GM21390 (cell line): ENCODE measurements at regions not wholly inside any gene's neighbourhood (a gene's known extent, or its start where the extent isn't known, plus 50 kb on each side); places are given as distances from the start of the nearest gene placed in this dataset.
"Not testable (repeated sequence)": the region's sequence is repeated elsewhere in the genome, so short reads cannot be mapped to it uniquely, and the experiment has no call there.

Source experiments
- ATAC-seq: cut with Tn5 transposase; IDR thresholded peaks from one replicate; pipeline ENCODE4 v1.9.1; 2021; ENCODE audit not compliant: unreplicated experiment

GRCh38 chr10:29363930-29364329 lies 75.1 kb downstream of the LYZL1 start:
- ATAC-seq: not testable (repeated sequence)

DNA sequence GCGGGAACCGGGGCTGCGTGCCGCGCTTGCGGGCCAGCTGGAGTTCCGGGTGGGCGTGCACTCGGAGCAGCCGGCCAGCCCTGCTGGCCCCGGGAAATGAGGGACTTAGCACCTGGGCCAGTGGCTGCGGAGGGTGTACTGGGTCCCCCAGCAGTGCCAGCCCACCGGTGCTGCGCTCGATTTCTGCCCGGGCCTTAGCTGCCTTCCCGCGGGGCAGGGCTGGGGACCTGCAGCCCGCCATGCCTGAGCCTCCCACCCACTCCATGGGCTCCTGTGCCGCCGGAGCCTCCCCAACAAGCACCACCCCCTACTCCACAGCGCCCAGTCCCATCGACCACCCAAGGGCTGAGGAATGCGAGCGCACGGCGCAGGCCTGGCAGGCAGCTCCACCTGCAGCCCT lies 77.3 kb downstream of the LYZL1 start:
- ATAC-seq: not testable (repeated sequence)

DNA sequence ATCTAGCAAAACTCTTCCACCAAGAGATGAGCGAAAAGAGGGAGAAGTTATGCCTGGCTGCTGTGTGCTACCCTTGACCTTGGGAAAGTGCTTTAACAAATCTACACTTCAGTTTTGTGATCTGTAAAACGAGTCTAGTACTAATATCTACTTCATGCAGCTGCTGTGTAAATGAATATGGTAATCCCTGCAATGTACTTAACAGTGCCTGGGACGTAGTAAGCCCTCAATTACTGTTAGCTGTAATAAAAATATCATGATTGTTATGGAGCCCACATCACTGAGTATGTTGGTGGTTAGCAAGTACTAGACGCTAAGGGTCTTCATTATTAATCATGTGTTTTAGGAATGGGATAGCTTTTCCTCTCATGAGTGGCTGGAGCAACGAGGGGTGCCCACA lies 80.5 kb downstream of the LYZL1 start:
- no peak for ATAC-seq

- ATAC-seq: no peak
These were observed 81.5 kb downstream of the LYZL1 start for GRCh38 chr10:29370097-29371092.

DNA sequence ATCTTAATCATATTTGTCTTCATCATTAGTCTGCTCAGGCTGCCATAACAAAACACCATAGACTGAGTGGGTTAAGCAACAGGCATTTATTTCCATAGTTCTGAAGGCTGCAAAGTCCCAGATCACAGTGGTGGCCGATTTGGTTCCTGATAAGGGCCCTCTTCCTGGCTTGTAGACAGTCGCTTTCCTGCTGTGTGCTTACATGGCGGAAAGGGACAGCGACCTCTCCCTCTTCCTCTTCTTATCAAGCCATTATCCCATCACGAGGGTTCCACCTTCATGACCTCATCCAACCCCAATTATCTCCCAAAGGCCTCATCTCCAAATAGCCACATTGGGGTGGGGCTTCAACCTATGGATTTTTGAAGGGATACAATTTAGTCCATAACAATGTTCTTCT lies 84.0 kb downstream of the LYZL1 start:
- no peak for ATAC-seq

- ATAC-seq: no peak
These were observed 85.3 kb downstream of the LYZL1 start for GRCh38 chr10:29374162-29374561.

GRCh38 chr10:29375888-29376287 lies 87.0 kb downstream of the LYZL1 start:
- ATAC-seq: no peak

- no peak for ATAC-seq
These were observed 88.6 kb downstream of the LYZL1 start for GRCh38 chr10:29377333-29377961.

GRCh38 chr10:29378106-29378505 lies 89.2 kb downstream of the LYZL1 start:
- no peak for ATAC-seq

DNA sequence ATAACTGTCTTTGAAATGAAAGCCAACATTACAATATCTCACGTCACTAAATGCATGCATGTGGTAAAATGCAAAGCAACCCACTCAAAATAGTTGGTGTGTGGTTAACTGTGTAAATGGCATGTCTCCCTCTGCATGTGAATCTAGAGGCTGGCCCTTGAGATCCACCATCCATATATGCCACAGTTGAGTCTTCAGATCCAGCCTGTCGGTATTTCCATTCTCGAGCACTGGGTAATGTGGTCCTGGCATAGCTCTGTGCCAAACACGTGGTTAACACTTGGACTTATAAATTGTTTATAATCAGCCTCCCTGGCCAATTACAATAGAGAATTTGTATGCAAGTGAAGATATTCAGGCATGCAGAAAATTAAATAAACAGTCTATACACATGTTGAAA lies 90.3 kb downstream of the LYZL1 start:
- no peak for ATAC-seq

DNA sequence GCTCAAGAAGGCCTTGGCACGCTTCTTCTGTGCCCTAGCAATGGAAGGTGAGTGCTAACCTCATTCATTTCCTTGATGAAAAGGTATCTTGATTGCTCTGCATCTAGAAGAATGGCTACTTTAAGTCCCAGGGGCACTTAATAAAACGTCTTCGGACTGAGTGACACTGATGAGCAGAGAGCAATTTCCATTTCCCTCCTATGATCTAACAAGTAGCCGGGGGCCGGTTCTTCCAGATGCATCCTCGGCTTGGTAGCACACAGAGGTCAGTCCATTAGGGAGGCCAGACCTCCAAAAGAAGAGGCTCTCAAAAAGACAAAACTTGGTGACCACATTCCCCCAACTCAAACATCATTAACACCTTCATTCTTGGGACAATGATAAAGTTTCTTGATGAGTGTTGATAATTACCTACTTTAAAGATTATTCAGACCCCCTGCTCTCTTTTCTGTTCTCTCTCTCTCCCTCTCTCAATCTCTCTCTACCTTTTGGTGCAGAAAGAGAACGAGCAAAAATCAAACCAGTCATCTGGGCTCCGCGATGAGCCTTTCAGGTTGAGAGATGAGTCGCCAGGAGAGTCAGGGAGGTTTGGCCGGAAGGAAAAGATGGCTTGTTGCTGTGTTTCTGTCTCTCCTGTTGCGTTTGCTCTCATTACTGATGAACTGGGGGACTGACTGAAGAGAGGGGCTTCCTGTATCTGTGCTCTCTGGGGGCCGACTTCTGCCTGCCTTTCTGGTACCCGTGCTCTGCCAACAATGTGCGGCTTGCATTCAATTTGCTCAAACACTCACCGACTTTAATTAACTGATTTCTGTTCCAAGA lies 91.1 kb downstream of the LYZL1 start:
- ATAC-seq: not testable (repeated sequence)

DNA sequence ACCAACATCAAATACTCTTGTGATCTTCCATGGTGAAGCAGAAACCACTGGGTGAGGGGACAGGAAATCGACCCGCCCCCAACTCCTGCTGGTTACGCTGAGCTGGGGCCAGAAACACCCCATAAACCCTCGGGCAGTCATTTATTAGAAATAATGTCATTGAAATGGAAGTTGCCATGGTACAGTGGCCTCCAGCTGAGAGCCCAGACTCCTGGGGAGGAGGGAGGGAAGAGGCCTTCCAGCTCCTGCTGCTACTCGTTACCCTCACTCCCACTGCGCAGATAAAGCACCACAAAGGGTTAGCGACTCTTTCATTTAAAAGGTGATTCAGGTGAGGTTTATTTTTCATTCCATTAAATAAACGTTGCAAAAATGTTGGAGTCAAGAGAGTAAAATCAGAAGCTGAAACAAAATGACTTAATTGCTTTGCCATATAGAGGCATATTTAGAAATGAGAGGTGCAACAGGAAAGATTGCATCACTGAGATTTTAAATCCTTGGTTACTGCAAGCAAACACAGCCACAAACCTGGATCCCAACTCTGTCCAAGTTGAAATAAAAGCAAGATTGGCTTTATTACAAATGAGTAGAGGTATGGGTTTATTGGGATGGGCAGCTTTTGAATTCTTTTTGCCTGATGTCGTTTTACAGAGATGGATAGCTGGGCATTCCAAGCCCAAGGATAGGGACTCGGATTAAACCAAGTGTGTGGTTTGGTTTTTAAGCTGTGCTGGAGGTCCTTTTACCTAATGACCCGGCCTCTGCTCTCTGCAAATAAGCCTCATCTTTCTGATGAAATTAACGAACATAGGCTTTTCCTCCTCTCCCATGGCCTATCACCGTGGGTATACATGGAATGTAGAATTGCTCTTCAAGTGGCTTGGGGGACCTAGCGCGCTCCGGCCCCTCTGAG lies 92.0 kb downstream of the LYZL1 start:
- not testable (repeated sequence) for ATAC-seq

- no peak for ATAC-seq
These were observed 97.6 kb downstream of the LYZL1 start for GRCh38 chr10:29386342-29386999.

DNA sequence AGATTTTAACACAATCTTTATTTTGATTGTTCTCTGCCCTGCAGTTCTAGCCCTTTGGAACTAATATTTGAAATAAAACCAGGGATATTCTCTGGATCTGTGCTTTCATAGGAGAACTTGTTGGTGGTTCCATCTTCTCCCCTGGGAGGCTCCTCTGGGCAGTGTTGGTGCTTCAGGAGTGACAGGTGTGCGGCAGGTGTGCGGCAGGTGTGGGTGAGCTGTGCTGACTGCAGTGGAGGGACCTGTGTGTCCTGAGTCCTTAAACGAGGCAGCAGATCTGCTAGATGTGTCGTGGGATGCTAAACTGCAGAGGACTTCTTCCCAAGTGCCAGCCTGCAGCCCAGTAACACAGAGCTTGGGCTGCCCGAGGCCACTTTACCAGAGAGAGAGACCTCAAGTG lies 98.4 kb downstream of the LYZL1 start:
- ATAC-seq: no peak

GRCh38 chr10:29388112-29388511 lies 99.2 kb downstream of the LYZL1 start:
- ATAC-seq: not testable (repeated sequence)

GRCh38 chr10:29389493-29389892 lies 100.6 kb downstream of the LYZL1 start:
- ATAC-seq: no peak

- no peak for ATAC-seq
These were observed 101.1 kb downstream of the LYZL1 start for GRCh38 chr10:29389935-29390334.

DNA sequence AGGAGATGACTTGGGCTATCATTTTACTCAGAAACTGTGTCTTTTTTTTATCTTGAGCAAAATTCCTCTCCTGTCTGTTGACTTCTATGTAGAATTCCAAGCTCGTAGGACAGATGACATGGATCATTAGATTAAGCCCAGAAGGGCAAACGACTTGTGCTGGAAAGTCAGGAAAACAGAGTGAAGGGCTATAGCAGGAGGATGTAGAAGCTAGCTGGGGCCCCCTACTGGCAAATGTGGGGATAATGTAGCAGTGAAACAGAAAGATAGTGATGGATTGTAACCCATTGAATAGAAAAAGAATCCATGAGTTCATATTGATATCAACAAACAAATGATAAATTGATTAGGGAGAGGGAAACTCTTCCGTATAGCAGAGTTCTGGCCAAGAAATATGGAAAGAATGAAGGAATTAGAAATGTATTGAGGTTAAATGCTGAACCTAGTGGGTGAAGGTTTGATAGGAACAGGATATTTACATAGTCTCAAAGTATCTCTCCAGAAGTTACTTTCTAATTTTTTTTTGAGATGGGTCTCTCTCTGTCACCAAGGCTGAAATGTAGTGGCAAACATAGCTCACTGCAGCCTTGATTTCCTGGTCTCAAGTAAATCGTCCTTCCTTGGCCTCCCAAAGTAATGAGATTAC lies 103.6 kb downstream of the LYZL1 start:
- ATAC-seq: peak; percentile 71

- ATAC-seq: no peak
These were observed 105.6 kb downstream of the LYZL1 start for GRCh38 chr10:29394321-29394932.
